ENCODE measurements at regions not wholly inside any gene's neighbourhood (a gene's known extent, or its start where the extent isn't known, plus 50 kb on each side); places are given as distances from the start of the nearest gene placed in this dataset.

DNA sequence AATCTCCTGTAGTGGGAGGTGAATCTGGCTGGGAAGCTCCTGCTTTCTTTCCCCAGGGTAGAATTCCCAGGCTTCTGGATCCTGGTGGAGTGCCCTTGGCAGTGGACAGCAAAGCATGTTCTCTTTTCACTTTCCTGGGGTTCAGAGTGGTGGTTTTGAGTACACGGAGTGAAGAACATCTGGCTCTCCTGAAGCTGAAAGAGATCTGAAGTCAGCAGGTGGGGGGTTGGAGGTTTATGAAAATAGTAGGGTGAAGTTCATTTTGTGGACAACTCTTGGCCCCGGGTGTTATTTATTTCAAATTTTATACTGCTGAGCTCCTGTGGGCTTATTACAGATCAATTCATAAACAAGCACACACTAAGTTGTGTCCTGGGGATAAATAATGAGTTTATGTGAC, 497.3 kb downstream of the KLF5 start (continued):
- TF ChIP-seq PRRX2 (CRISPR knock-in tag; IDR thresholded peaks at IDR 0.05) (no peak), NFYB (CRISPR knock-in tag; conservative IDR thresholded peaks at IDR 0.05; ENCODE audit: low read depth) (no peak), ZNF138 (CRISPR knock-in tag; conservative IDR thresholded peaks at IDR 0.05) (no peak), ZNF219 (CRISPR knock-in tag; IDR thresholded peaks at IDR 0.05; ENCODE audit: borderline replicate concordance) (no peak), ZNF423 (CRISPR knock-in tag; IDR thresholded peaks at IDR 0.05) (no peak), OVOL2 (CRISPR knock-in tag; IDR thresholded peaks at IDR 0.05; ENCODE audit: borderline replicate concordance) (no peak), RELA (CRISPR knock-in tag; IDR thresholded peaks at IDR 0.05; ENCODE audit: borderline replicate concordance) (no peak), CBFB (CRISPR knock-in tag; IDR thresholded peaks at IDR 0.05; ENCODE audit: low read depth) (no peak)
- TF ChIP-seq, protein P1, sequence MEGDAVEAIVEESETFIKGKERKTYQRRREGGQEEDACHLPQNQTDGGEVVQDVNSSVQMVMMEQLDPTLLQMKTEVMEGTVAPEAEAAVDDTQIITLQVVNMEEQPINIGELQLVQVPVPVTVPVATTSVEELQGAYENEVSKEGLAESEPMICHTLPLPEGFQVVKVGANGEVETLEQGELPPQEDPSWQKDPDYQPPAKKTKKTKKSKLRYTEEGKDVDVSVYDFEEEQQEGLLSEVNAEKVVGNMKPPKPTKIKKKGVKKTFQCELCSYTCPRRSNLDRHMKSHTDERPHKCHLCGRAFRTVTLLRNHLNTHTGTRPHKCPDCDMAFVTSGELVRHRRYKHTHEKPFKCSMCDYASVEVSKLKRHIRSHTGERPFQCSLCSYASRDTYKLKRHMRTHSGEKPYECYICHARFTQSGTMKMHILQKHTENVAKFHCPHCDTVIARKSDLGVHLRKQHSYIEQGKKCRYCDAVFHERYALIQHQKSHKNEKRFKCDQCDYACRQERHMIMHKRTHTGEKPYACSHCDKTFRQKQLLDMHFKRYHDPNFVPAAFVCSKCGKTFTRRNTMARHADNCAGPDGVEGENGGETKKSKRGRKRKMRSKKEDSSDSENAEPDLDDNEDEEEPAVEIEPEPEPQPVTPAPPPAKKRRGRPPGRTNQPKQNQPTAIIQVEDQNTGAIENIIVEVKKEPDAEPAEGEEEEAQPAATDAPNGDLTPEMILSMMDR (IDR thresholded peaks at IDR 0.05), result no peak
- TF ChIP-seq, protein P2, sequence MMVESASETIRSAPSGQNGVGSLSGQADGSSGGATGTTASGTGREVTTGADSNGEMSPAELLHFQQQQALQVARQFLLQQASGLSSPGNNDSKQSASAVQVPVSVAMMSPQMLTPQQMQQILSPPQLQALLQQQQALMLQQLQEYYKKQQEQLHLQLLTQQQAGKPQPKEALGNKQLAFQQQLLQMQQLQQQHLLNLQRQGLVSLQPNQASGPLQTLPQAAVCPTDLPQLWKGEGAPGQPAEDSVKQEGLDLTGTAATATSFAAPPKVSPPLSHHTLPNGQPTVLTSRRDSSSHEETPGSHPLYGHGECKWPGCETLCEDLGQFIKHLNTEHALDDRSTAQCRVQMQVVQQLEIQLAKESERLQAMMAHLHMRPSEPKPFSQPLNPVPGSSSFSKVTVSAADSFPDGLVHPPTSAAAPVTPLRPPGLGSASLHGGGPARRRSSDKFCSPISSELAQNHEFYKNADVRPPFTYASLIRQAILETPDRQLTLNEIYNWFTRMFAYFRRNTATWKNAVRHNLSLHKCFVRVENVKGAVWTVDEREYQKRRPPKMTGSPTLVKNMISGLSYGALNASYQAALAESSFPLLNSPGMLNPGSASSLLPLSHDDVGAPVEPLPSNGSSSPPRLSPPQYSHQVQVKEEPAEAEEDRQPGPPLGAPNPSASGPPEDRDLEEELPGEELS (CRISPR knock-in tag; IDR thresholded peaks at IDR 0.05), result no peak

GRCh38 chr13:73551736-73552135, 492.9 kb downstream of the KLF5 start:
- Mint-ChIP-seq H3K27me3 (ENCODE audit: low read depth) (no peaks in the 10 kb centered on the region), H3K4me3 (no peak overlapping the region), H3K4me1 (peaks cover 24% of the 10 kb centered on the region), H3K9me3 (peaks cover 12% of the 10 kb centered on the region; the same call in 1 of the 2 replicates), H3K27ac (no peak overlapping the region), H3K36me3 (no peaks in the 10 kb centered on the region)
- ATAC-seq (no peak), DNase-seq (ENCODE audit: low spot score) (no peak)
- no peak for TF ChIP-seq GRHL2 (CRISPR knock-in tag; IDR thresholded peaks at IDR 0.05; ENCODE audit: insufficient replicate concordance, severe bottlenecking)
- no peak for TF ChIP-seq ZMAT4 (CRISPR knock-in tag; IDR thresholded peaks at IDR 0.05)
- no peak for TF ChIP-seq SOX15 (CRISPR knock-in tag; IDR thresholded peaks at IDR 0.05)
- TF ChIP-seq ZBTB21 (CRISPR knock-in tag; IDR thresholded peaks at IDR 0.05; ENCODE audit: borderline replicate concordance), result no peak
- no peak for TF ChIP-seq MXD4 (CRISPR knock-in tag; IDR thresholded peaks at IDR 0.05; ENCODE audit: borderline replicate concordance)
- TF ChIP-seq, protein P3, sequence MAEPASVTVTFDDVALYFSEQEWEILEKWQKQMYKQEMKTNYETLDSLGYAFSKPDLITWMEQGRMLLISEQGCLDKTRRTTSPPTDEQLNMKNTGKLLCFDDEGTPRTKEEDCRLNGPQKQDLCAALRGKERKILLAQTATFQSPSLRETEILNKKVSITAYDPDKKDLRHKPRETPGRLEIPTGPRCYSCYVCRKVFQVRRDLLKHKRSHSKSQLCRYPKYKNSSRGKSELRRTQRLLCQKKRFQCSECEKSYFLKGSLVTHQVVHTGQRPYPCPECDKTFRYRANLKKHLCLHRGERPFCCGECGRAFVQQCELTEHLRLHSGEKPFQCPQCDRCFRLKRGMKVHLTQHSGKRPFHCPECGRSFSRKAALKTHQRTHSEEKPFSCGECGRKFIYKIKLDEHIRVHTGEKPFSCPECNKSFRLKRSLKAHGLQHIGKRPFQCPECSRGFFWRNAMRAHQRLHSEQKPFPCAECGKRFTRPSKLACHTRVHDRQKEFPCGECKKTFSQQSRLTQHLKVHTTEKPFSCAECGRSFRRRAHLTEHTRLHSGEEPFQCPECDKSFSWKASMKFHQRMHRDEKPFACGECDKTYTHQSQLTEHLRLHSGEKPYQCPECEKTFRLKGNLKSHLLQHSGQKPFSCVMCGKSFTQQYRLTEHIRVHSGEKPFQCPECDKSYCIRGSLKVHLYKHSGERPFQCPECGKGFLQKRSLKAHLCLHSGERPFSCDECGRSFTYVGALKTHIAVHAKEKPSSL (CRISPR knock-in tag; conservative IDR thresholded peaks at IDR 0.05), result no peak
- TF ChIP-seq JUN (CRISPR knock-in tag; IDR thresholded peaks at IDR 0.05), result no peak
- TF ChIP-seq KAT7 (CRISPR knock-in tag; IDR thresholded peaks at IDR 0.05; ENCODE audit: borderline replicate concordance), result no peak
- no peak for TF ChIP-seq CBFB (CRISPR knock-in tag; IDR thresholded peaks at IDR 0.05; ENCODE audit: low read depth)
- no peak for TF ChIP-seq ZNF532 (CRISPR knock-in tag; IDR thresholded peaks at IDR 0.05; ENCODE audit: borderline replicate concordance)
- TF ChIP-seq GABPB1 (CRISPR knock-in tag; IDR thresholded peaks at IDR 0.05), result no peak
- no peak for TF ChIP-seq ZNF138 (CRISPR knock-in tag; conservative IDR thresholded peaks at IDR 0.05)
- TF ChIP-seq, protein P2 (CRISPR knock-in tag; IDR thresholded peaks at IDR 0.05), result no peak
- TF ChIP-seq, protein P4, sequence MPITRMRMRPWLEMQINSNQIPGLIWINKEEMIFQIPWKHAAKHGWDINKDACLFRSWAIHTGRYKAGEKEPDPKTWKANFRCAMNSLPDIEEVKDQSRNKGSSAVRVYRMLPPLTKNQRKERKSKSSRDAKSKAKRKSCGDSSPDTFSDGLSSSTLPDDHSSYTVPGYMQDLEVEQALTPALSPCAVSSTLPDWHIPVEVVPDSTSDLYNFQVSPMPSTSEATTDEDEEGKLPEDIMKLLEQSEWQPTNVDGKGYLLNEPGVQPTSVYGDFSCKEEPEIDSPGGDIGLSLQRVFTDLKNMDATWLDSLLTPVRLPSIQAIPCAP (CRISPR knock-in tag; IDR thresholded peaks at IDR 0.05), result no peak
- CTCF ChIA-PET, result no interaction called here
- POLR2A ChIA-PET, result no interaction called here

Measured in WTC11 (cell line).